ENCODE measurements at regions not wholly inside any gene's neighbourhood (a gene's known extent, or its start where the extent isn't known, plus 50 kb on each side); places are given as distances from the start of the nearest gene placed in this dataset.
"Not testable (repeated sequence)": the region's sequence is repeated elsewhere in the genome, so short reads cannot be mapped to it uniquely, and the experiment has no call there.

GRCh38 chr2:215721515-215721914 lies 285.6 kb upstream of the FN1 start:
- TF ChIP-seq, protein P1, sequence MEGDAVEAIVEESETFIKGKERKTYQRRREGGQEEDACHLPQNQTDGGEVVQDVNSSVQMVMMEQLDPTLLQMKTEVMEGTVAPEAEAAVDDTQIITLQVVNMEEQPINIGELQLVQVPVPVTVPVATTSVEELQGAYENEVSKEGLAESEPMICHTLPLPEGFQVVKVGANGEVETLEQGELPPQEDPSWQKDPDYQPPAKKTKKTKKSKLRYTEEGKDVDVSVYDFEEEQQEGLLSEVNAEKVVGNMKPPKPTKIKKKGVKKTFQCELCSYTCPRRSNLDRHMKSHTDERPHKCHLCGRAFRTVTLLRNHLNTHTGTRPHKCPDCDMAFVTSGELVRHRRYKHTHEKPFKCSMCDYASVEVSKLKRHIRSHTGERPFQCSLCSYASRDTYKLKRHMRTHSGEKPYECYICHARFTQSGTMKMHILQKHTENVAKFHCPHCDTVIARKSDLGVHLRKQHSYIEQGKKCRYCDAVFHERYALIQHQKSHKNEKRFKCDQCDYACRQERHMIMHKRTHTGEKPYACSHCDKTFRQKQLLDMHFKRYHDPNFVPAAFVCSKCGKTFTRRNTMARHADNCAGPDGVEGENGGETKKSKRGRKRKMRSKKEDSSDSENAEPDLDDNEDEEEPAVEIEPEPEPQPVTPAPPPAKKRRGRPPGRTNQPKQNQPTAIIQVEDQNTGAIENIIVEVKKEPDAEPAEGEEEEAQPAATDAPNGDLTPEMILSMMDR (IDR thresholded peaks at IDR 0.05), result not testable (repeated sequence)
- TF ChIP-seq POLR2A (IDR thresholded peaks at IDR 0.05), result not testable (repeated sequence)

Measured in body of pancreas (tissue), 4 donors.